K562 (cell line): ENCODE measurements at regions not wholly inside any gene's neighbourhood (a gene's known extent, or its start where the extent isn't known, plus 50 kb on each side); places are given as distances from the start of the nearest gene placed in this dataset.

Experiments used
- ZHX1 ChIP-seq: fragments of 150-350 bp; conservative IDR thresholded peaks from 2 replicates; pipeline ENCODE4 v1.6.1; 2014; ENCODE audit warnings: low read length
- ZNF217 ChIP-seq: sonication (generic); formaldehyde crosslinking; IDR thresholded peaks from 2 replicates; pipeline ENCODE4 v1.8.0; 2022; ENCODE audit warnings: mild to moderate bottlenecking, missing genetic modification reagents

- TF ChIP-seq ZHX1 (no peak), ZNF217 (no peak)
Observed at GRCh38 chr1:221488550-221488949, 253.3 kb downstream of the DUSP10 start.
